Stimulated activated CD4-positive, alpha-beta T cell treated with anti-CD3 and anti-CD28 coated beads, Interleukin-2, amount 100 ng/mL, for 48 hours (primary cell): ENCODE measurements at regions not wholly inside any gene's neighbourhood (a gene's known extent, or its start where the extent isn't known, plus 50 kb on each side); places are given as distances from the start of the nearest gene placed in this dataset.

Source experiments
- DNase-seq, 2 donors: peaks; one replicate each; pipeline ENCODE4 v3.0.0-alpha.2; 2020

DNA sequence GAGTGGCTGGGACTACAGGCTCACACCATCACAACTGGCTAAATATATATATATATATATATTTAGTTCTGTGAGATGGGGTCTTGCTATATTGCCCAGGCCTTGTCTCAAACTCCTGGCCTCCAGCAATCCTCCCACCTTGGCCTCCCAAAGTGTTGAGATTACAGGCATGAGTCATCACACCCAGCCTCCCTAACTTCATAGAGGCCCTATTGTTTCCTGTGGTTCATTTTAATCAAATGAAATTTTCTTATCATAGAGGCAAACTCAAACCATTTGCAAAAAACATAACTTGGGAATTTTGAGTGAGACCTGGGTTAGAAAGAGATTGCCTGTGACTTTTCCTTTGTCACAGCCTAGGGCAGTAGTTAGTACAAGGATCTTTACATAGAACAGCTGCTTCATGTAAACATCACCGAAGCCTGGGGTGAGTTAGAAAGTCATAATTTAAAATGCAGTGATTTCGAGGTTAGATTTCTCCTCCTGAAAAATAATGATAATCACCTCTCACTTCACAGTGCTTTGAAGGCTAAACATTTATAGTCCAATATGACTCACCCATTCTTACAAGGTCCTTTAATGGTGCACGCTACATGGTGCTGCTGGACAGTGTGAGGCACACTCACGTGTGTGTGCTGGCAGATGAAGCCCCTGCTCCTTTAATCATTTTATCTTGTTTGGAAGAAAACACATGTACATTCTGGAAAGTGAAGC, 188.9 kb downstream of the RHOU start:
- no peak for DNase-seq

DNA sequence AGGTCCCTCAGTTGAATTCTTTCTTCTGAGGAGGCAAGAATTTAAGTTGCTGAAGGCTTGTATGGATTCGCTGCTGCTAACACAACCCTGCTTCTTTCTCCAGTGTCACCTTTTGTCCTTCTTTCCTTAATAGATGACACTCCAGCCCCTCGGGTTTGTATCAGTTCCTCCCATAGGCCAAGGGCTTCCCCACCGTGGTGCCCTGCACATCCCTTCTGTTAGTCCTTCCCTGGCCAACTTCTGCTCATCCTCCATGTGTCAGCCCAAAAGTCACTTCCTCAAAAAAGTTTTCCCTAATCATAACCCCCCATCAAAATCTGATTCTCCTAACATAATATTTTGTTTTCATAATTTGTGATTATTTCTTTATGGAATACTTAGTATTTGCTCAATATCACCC, 190.4 kb downstream of the RHOU start:
- no peak for DNase-seq

DNA sequence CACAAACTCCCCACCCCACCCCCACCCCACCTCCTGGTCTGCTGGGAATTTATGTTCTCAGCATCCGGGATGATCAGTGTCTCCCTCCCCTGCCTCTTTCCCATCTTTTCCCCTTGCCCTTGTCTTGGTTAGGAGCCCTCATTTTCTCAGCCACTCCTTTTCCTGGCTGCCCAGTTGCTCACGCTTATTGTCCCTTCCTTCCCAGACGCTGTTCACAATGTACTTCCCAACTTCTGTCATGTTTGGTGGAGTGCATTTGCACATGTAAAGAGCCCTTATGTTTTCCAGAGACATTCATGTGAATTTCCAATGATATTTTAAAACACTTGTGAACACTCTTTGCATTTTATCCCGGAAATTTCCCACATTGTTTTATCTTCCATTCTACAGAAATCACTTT, 192.1 kb downstream of the RHOU start:
- DNase-seq: no peak

DNA sequence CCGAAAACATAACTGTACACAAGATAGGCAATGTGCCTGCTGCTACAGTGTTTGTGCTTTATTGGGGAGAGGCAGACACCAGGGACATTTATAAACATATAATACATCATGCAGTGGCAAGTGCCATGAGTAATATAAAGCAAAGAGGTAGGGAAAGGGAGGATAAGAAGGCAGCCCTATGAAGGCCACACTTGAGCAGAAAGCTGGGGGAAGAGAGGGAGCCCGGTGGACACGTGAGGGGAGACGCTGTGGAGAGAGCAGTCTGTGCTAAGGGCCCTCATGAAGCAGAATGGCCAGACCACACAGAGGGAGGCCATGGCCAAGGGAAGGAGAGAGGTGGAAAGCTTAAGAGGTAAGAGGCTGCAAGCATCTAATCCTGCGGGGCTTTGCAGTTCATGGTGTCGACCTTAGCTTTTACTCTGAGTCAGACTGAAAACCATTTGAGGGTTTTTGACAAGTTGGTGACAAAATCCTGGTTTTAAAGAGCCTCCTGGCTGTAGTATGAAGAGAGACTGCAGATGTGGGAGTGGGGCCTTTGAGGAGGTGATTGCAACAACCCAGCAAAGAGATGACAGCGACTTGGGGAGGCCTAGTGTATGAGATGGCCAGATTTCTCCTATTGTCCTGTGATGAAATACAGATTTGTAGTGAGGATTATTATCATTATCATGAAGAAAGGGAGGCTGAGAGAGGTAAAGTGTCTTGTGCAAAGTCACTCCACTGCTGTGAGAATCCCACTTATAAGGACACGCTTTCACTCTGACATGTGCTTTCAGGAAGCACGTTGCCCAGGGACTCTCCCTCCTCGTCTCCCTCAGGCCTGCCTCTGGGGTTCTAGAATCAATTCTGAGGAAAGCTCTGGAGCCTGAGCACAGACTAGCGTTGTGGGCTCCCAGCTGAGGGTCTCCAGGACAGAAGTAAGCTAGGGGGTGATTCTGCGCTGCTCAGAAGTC, 192.9 kb downstream of the RHOU start:
- DNase-seq: no peak

DNA sequence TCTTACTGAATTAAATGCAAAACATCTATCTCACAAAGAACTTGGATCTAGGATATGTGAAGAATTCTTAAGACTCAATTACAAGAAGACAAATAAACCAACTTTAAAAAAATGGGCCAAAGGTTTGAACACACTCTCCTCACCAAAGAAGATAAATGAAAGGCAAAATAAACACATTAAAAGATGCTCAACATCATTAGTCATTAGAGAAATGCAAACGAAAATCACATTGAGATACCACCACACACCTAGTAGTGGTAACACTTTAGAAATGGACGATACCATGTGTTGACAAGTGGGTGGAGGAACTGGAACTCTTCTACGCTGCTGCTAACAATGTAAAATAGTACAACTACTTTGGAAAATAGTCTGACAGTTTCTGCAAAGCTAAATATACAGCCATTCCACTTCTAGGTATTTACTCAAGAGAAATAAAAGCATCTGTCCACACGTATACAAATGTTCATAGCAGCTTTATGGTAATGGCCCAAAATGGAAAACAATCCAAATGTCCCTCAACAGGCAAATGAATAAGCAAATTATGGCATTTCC, 194.3 kb downstream of the RHOU start:
- no peak for DNase-seq

DNA sequence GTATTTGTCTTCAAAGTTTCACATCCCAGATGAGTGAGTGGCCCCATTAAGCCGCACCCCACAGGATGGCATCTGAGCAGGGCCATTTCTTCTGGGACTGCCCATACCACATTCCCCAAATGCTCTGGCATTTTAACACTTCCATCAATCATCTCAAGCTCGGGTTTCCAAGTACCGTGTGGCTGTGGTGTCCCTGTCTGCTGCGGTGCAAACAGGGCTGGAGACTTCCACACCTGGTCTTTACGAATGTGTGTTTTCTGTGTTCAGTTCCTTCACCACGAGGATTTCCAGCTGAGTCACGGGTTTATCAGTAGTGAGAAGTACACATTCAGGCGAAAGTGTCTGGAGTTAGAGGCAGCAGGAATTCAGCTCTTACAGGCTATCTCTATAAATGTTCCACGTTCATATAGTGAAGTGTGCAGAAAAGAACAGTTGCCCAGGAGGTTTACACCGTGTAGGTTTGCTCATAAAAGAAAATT, 195.2 kb downstream of the RHOU start:
- no peak for DNase-seq

DNA sequence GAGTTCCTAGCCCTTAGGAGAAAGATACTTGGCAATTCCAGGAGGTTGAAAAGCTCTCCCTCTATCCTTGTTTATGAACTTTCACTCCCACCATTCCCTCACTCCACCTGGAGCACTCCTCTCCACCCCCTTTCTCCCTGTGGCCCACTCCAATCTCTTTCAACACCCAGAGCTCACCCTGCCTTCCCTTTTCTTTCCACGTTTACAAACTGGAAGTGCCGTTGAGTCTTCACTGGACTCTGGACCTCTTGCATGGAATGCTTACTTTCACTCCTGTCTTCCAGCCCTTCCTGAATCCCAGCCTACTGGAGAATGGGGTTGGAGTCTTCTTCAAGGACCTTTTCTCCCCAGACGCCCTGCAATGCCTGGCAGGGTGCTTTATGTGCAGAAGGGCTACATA, 198.5 kb downstream of the RHOU start:
- no peak for DNase-seq

DNA sequence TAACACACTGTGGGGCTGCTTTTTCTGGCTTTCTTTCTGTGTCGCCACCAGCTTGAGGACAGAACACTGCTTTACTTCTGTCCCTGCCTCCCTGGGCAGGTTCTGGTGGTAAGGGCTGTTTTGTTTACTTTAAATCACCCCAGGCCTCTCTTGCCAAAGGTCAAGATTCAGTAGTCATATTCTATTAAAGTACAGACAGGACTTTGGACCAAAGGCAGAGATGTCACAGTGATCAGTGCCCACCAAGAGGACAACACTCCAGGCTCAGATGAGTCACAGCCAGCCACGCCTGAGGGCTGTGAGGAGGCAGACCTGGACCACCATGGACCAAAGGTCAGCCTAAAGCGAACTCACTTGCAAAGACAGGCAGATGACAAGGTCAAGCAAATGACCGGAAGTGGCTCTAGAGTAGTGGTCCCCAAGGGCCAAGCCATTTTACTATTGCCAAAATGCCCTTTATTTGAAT, 200.0 kb downstream of the RHOU start:
- no peak for DNase-seq

DNA sequence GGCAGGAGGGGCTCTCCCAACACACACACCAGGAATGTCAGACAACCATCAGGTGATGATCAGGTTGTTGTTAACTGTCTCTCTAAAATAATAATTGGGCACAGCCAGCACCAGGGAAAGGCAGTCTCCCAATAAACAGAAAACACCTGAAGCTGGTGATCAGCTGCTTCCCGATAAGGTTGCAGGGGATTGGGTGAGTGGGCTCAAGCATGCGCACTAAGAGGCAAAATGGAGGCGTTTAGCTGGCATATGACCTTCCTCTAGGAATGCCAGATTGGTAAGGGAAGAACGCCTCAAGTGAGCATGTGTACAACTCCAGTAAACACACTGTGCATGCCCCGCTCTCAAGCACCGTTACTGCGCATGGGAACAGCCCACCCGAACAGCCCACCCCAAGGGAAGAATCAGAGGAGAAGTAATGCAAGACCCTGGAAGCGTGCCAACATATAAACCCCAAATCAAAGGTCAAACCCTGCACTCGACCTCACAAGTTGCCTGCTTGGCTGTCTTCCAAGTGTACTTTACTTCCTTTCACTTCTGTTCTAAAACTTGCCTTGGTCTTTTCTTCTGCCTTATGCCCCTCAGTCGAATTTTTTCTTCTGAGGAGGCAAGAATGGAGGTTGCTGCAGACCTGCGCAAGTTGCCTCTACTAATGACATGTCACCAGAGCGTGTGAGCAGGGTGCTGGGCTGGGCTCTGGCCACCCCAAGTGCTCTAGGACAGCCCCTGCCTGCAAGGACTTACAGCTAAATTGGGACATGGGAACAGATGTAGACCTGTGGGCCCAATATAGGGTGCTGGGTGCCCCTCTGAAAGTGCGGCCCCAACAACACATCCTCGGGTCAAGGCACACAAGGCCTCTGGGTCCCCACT, 200.8 kb downstream of the RHOU start:
- DNase-seq: no peak

DNA sequence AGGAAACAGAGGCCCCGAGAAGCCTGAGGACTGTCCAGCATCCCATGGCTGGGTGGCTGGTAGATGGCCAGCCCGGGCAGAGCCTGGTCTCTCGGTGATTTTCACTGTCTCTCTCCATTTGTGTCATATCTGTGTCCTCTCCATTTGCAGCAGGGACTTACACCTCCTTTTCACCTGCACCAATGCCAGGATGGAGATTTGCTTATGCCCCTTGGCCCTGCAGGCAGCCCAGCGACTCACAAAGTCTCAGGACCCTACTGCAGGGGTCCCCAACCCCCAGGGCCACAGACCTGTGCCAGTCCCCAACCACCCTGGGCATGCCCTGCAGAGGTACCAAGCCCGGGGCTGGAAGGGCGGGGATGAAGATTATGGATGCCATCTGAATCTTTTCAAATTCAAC, 201.6 kb downstream of the RHOU start:
- no peak for DNase-seq

DNA sequence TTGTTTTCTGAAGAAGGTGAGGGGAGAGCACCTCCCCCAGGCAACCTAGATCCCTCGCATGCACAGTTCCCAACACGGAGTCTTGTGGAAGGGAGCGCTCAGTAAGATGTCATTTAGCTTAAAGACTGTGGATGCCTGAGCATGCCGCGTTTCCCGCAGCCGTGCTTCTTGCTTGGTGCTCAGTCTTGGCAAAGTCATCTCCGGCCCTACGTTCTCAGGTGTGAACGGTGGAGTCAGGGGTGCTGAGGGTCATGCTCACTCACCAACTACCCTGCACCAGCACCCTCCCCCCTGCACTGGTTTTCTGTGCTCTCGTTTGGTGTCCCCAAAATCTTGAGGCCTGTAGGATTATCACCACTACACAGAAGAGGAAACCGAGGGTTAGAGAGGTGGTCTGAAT, 202.1 kb downstream of the RHOU start:
- no peak for DNase-seq

DNA sequence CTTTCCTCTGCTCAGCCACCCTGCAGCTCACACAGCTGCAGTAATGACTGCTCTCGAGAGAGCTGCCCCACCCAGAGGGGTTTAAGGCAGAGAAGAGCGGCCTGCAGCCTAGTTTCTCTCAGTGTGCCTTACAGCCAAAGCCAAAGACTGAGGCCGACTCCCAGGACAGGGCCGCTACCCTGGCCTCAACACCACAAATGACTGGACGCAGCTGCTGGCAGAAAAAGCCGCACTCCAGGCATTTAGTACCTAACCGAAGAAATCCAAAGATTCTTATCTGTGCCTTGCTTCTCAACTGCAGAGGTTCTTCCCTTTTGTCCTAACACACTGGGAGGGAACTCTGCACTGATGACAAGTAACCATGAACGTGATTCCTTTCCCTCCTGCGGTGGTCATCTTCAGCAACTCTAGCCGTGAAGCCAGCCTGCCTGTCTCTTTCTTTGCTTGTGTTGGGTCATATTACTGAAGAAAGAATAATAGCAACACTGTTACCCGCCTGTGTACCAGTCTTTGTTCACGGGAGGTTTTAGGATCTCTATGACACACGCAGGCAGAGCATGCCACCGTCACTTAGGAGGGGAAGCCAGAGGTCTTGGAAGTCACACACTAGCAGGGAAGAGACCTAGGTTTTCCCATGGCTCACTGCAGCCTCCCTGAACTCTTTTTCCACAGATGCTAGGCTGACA, 202.7 kb downstream of the RHOU start:
- no peak for DNase-seq

DNA sequence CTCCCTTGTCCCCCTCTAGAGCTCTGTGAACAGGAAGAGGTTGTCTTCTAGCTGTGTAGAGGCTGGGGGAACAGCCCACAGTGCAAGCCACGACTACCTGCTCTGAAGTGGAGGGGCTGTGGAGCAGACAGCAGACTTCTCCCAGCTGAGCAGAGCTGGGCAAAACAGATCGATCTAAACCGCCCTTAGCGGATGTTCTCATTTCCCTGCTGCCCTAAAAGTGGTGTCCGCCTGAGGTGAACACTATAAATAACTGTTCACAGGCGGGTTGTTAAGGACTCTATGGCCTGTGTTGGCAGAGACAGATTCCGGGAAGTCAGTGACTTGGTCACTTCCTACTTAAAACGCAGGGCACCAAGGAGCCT, 203.2 kb downstream of the RHOU start:
- no peak for DNase-seq

DNA sequence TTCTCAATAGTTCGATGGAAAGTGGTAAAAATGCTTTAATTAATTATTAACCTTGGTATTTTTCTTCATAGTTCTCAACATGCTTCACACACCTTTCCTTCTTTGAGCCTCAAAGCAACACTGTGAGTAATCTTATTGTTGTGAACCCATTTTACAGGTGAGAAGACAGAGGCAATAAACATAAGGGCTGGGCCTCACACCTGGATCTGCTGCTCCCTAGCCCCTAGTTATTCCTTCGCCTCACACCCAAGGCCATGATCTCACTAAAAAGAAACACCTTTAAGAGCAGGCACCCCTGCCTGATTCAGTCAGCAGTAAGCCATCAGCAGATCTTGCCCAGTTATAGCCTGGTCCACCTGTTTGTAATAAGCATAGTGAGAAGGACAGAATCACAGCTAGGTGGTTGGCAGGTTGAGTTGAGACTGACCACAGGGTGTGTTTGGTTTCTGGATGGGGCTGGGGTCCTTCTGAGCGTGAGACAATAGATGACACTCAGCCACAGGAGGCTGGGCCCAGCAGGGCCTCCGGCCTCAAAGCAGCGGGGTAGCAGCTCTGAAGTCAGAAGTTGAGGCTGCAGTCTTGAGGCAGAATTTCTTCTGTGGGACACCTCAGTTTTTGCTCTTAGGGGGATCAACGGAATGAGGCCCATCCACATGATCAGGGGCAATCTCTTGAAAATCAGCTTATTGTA, 203.9 kb downstream of the RHOU start:
- DNase-seq: no peak

DNA sequence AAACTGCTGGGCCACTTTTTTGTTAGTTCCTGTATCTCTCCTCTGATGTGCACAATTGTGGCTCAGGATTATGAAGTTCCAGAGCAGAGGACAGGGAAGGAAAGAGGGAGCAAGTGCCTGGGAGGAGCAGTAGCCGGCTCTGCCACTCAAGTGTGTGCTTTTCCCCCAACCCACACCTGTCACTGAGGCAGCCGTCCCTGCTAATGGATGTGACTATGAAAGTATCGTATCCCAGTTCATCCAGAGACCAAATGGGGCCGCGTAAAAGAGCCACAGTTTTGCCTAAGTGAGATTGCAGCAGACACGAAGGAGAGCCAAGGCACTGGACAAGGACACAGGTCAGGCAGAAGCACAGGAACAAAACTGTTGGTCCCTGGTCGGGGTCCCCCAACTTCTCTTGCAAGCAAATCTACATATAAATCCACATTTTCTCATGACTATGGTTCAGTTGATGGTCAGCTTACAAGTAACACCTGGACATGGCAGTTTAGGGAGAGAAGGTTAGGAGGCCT, 204.7 kb downstream of the RHOU start:
- DNase-seq: no peak

DNA sequence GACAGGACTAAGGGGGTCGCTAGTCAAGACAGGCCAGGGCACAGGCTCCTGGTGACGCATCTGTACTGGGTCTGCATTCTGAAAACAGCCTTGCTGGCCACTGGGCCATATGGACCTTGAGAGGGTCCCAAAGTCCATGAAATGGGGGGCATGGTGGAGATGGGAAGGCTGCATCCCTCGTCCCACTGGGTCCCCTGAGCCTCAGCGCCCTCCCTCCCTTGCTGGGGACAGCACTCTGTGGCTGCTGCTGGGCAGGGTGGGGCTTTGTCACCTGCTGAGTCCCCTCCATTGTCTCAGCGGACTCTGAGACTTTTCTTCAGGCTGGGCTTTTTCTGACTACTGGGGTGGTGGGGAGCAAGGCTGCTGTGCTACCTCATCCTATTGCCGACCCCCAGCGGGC, 205.2 kb downstream of the RHOU start:
- no peak for DNase-seq

DNA sequence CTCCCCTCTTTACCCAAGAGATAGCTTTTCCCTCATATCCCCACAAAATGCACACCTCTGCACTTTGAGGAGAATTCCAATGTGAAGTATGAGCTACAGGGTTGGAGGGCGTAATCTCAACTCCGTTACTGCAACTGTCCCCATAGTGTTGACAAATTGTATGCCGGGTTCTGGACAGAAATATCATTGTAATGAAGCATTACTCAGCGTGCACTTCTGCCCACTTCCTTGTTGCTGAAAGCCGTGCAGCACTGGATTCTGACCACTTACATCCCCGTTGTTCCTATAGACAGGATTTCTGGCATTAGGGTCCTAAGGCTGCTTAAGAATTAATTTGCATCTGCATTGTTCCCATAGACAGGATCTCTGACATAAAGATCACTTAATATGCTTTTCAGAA, 205.6 kb downstream of the RHOU start:
- DNase-seq: no peak

DNA sequence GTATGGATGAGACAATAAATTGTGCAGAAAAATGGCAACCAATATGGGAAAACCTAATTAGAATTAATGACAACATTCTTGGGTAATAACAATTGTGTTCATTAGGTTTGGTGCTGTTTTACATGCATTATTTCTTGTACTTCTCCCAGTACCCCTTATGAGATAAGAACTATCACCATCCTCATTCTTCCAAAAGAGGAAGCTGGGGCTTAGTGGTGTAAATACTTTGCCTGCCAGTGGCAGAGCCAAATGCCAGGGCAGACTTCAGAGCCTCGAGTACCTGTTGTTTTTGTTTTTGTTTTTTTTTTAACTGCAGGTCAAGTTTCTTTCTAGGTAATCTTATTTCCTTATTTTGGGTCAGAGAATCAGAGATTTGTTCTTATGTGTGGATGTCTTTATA, 206.4 kb downstream of the RHOU start:
- DNase-seq: no peak

DNA sequence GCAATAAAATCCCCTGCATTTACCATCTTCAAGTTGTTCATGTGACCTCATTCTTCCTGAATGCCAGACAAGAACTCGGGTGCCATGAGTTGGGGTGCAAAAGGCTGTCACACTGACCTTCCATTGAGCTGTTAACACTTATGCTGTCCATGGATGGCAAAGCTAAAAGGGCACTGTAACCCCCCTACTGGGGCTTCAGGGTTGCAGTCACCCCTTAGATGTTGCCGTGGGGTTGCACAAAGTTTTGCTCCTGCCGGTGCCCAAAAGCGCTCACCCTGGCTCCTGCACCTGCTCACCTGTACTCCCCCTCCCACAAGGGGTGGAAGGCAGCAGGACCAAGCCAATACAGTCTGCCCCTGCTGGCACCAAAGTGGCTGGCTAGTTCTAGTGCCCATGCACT, 208.2 kb downstream of the RHOU start:
- no peak for DNase-seq

DNA sequence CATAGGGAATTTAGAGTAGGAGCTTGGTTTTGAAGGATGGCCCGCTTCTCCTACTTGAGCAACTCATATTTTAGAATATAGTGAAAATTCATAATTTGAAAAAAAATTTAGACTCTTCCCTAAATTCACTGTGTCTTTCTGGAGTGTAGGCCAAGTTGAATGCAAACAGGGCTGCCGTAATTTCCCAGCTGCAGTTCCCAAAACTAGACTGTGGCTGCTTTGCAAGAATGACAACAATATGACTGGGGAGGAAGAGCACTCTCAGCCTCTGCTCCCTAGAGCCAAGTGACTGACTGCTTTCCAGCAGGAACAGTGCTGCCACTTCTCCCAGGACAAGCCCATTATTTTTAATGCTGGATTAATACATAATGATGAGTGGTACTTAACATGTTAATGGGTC, 209.0 kb downstream of the RHOU start:
- DNase-seq: no peak

DNA sequence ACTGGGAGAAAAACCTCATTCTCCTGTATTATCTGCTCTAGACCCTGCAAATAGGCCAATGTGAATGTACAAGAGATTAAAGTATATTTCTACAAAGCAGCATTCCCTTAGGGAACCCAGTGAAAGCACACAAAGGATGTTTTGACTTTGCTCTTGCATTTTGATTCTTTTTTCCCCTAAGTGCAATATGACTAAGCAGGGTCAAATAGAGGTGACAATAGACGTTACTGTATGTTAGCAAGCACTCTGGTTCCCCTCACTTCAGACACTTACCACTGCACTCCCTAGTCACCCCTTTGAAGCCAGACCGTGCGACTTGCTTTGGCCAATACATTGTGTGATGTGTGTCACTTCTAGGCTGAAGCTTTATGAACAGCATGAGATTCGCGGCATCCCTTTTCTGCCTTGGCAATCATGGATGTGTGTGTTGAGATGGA, 209.7 kb downstream of the RHOU start:
- no peak for DNase-seq
